ENCODE measurements at regions not wholly inside any gene's neighbourhood (a gene's known extent, or its start where the extent isn't known, plus 50 kb on each side); places are given as distances from the start of the nearest gene placed in this dataset.

GRCh38 chr13:47484548-47484947, 516.5 kb downstream of the SUCLA2 start:
- TF ChIP-seq, protein P1, sequence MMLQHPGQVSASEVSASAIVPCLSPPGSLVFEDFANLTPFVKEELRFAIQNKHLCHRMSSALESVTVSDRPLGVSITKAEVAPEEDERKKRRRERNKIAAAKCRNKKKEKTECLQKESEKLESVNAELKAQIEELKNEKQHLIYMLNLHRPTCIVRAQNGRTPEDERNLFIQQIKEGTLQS (IDR thresholded peaks at IDR 0.05) = no peak
- TF ChIP-seq GABPA (IDR thresholded peaks at IDR 0.05 in 1 of 2, conservative IDR thresholded peaks at IDR 0.05 in 1 of 2) = no peak
- TF ChIP-seq SP1 (IDR thresholded peaks at IDR 0.05) = no peak
- TF ChIP-seq, protein P2, sequence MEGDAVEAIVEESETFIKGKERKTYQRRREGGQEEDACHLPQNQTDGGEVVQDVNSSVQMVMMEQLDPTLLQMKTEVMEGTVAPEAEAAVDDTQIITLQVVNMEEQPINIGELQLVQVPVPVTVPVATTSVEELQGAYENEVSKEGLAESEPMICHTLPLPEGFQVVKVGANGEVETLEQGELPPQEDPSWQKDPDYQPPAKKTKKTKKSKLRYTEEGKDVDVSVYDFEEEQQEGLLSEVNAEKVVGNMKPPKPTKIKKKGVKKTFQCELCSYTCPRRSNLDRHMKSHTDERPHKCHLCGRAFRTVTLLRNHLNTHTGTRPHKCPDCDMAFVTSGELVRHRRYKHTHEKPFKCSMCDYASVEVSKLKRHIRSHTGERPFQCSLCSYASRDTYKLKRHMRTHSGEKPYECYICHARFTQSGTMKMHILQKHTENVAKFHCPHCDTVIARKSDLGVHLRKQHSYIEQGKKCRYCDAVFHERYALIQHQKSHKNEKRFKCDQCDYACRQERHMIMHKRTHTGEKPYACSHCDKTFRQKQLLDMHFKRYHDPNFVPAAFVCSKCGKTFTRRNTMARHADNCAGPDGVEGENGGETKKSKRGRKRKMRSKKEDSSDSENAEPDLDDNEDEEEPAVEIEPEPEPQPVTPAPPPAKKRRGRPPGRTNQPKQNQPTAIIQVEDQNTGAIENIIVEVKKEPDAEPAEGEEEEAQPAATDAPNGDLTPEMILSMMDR (IDR thresholded peaks at IDR 0.05; ENCODE audit: low read depth, low read length, missing input control) = no peak
